BLaER1 treated with 17β-estradiol and CSF1 and Interleukin-3, amounts not matched to agents 10 nM and 100 nM (cell line): ENCODE measurements at regions not wholly inside any gene's neighbourhood (a gene's known extent, or its start where the extent isn't known, plus 50 kb on each side); places are given as distances from the start of the nearest gene placed in this dataset.
A peak's percentile ranks its signal among the peaks of the same experiment; 100 is the strongest.

Experiments
- H3K27ac ChIP-seq, 11 experiments: shearing (Covaris generic); formaldehyde crosslinking; 2 replicates each; pipeline ENCODE4 v1.8.1; 2022
- H3K27me3 ChIP-seq, 11 experiments: shearing (Covaris generic); formaldehyde crosslinking; 2 replicates each; pipeline ENCODE4 v1.8.1; 2022
- H3K36me3 ChIP-seq, 11 experiments: shearing (Covaris generic); formaldehyde crosslinking; 2 replicates each; pipeline ENCODE4 v1.8.1; 2022
- H3K4me1 ChIP-seq, 10 experiments: shearing (Covaris generic); formaldehyde crosslinking; 2 replicates each; pipeline ENCODE4 v1.8.1; 2022
- H3K4me2 ChIP-seq, 11 experiments: shearing (Covaris generic); formaldehyde crosslinking; 2 replicates each; pipeline ENCODE4 v1.8.1; 2022
- H3K4me3 ChIP-seq, 10 experiments: shearing (Covaris generic); formaldehyde crosslinking; 2 replicates each; pipeline ENCODE4 v1.8.1; 2022
- H3K9ac ChIP-seq, 11 experiments: shearing (Covaris generic); formaldehyde crosslinking; 2 replicates each; pipeline ENCODE4 v1.8.1; 2022
- H3K9me3 ChIP-seq, 11 experiments: shearing (Covaris generic); formaldehyde crosslinking; replicated peaks in 1 of 11; 2 replicates each; pipeline ENCODE4 v1.8.1; 2022
- H4K20me1 ChIP-seq, 11 experiments: shearing (Covaris generic); formaldehyde crosslinking; 2 replicates each; pipeline ENCODE4 v1.8.1; 2022
- Cebpa-rat ChIP-seq, 11 experiments: shearing (Covaris generic); IDR thresholded peaks; 2 replicates each; pipeline ENCODE4 v1.8.1; 2022

DNA sequence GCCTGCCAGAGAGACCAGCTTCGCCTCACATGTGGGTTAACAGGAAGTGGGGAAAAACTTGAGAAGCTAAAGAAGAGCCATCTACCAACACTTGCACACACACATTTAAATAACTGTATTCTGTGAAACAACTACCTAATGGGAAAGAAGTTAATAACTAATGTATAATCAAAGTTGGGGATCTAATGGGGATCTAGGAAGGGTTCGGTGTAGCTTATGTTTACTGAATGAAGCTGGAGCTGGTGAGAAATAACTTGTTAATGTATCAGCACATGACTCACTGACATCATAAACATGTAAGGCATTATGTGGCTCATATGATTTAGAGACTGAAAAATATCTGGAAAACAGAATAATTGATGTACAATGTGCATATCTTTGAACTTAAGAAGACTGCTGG is 421.3 kb upstream of the NXPH2 start:
- Histone ChIP-seq H3K4me1 (peaks cover 0 to 8% (median 6%) of the 10 kb centered on the region in 10 experiments; a peak in 9 of 20 replicates), H3K9me3 (no peaks in the 10 kb centered on the region), H3K36me3 (no peaks in the 10 kb centered on the region), H3K27ac (no peak overlapping the region), H3K4me3 (no peak overlapping the region), H3K4me2 (peak overlapping the region in 5 of 11 experiments; percentile 1 to 51 (median 43); a peak in 5 of 22 replicates), H4K20me1 (no peaks in the 10 kb centered on the region), H3K27me3 (no peaks in the 10 kb centered on the region), H3K9ac (no peak overlapping the region)
- TF ChIP-seq Cebpa-rat (IDR thresholded peaks at IDR 0.05): no peak

DNA sequence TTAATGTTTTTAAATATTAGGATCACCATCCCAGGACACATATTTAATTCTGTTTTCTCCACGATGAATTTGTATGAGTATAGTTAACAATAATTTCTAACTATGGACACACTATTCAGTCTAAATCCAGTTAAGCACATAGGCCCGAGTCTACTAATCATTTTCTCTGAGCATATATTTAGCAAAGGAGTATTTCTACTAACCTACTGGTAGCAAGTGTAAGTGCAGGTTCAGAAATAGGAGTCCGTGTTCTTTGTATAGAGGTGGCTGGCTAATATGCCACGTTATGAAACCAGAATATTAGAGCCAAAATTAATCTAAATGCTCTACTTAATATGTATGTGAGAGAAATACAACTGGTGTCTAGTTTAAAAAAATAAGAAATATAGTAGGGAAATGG is 416.6 kb upstream of the NXPH2 start:
- Histone ChIP-seq H3K27ac (no peak overlapping the region), H3K36me3 (no peaks in the 10 kb centered on the region), H3K4me2 (no peak overlapping the region), H3K9ac (no peak overlapping the region), H3K9me3 (no peaks in the 10 kb centered on the region), H3K4me1 (peaks cover 0 to 7% (median 5%) of the 10 kb centered on the region in 10 experiments; a peak in 9 of 20 replicates), H3K27me3 (no peaks in the 10 kb centered on the region), H4K20me1 (no peaks in the 10 kb centered on the region), H3K4me3 (no peak overlapping the region)
- no peak for TF ChIP-seq Cebpa-rat (IDR thresholded peaks at IDR 0.05)

GRCh38 chr2:139194546-139194945 is 414.4 kb upstream of the NXPH2 start:
- no peak overlapping the region for H3K4me3 ChIP-seq
- H3K9me3 ChIP-seq: no peaks in the 10 kb centered on the region
- H4K20me1 ChIP-seq: no peaks in the 10 kb centered on the region
- H3K4me2 ChIP-seq: no peak overlapping the region
- H3K36me3 ChIP-seq: no peaks in the 10 kb centered on the region
- H3K27ac ChIP-seq: no peak overlapping the region
- TF ChIP-seq Cebpa-rat (IDR thresholded peaks at IDR 0.05): no peak
- no peaks in the 10 kb centered on the region for H3K4me1 ChIP-seq
- H3K9ac ChIP-seq: no peak overlapping the region
- no peaks in the 10 kb centered on the region for H3K27me3 ChIP-seq

DNA sequence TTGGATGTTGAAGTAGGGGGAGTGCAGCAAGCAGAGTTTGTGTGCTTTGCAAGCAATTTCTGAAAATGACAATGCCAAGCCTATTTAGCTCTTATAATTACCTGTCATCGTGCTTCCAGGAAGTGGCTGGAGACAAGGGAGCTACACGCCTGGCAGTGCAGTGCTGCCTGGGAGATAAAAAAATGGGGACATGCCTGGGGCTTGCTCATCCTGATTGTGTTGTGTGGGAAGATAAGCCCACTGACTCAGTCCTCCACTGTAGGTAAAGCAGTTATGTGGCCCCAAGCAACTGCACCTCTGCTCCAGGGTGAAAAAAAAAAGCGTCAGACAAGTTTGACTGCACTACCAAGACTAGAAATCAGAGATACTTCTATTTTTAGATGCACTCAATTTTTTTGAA is 396.9 kb upstream of the NXPH2 start:
- Histone ChIP-seq H3K4me3 (no peak overlapping the region), H3K36me3 (no peaks in the 10 kb centered on the region), H3K27ac (no peak overlapping the region), H3K4me1 (no peaks in the 10 kb centered on the region), H4K20me1 (no peaks in the 10 kb centered on the region), H3K4me2 (no peak overlapping the region), H3K9ac (no peak overlapping the region), H3K9me3 (no peaks in the 10 kb centered on the region), H3K27me3 (no peaks in the 10 kb centered on the region)
- TF ChIP-seq Cebpa-rat (IDR thresholded peaks at IDR 0.05): no peak

DNA sequence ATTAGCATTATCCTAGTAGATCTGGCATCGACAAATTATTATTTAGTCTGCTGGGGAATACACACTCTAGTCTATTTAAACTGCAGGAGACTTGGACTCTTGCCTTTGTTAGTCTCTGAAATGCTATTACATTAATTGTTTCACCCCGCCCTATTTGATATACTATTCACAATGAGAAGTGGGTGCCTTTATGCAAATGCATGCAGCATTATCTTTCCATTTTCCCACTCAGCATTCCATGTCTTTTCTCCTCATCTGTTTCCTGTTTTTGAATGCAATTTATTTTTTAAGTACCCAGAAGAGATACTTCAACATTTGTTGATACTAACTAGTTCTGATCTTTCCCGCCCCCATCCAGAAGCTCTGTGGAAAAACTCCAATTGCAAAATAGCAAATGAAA is 395.3 kb upstream of the NXPH2 start:
- no peak overlapping the region for H3K4me3 ChIP-seq
- H3K27ac ChIP-seq: no peak overlapping the region
- H3K36me3 ChIP-seq: no peaks in the 10 kb centered on the region
- no peak for TF ChIP-seq Cebpa-rat (IDR thresholded peaks at IDR 0.05)
- no peaks in the 10 kb centered on the region for H3K27me3 ChIP-seq
- H4K20me1 ChIP-seq: no peaks in the 10 kb centered on the region
- no peaks in the 10 kb centered on the region for H3K4me1 ChIP-seq
- no peak overlapping the region for H3K4me2 ChIP-seq
- H3K9ac ChIP-seq: no peak overlapping the region
- H3K9me3 ChIP-seq: no peaks in the 10 kb centered on the region

GRCh38 chr2:139170406-139170805 is 390.2 kb upstream of the NXPH2 start:
- Histone ChIP-seq H3K27me3 (no peaks in the 10 kb centered on the region), H3K4me2 (no peak overlapping the region), H3K27ac (no peak overlapping the region), H3K4me3 (no peak overlapping the region), H4K20me1 (no peaks in the 10 kb centered on the region), H3K4me1 (no peaks in the 10 kb centered on the region), H3K9me3 (no peaks in the 10 kb centered on the region), H3K36me3 (no peaks in the 10 kb centered on the region), H3K9ac (no peak overlapping the region)
- no peak for TF ChIP-seq Cebpa-rat (IDR thresholded peaks at IDR 0.05)

DNA sequence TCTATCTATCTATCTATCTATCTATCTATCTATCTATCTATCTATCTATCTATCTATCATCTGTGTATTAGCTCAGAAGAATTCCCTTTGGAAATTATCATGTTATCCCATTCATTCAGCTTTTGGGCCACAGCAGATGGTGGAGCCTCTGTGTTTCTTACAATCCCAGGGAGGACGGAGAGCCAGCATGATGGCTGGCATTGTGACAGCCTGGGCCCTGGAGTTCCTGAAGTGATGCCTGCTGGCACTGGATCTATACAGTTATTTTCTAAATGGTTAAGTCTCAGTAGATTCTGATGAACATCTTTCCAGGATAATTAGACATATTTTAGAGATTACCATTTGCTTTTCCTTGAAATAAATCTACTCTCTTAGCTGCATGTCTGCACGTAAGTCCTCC is 385.4 kb upstream of the NXPH2 start:
- H3K9ac ChIP-seq: no peak overlapping the region
- no peak overlapping the region for H3K4me3 ChIP-seq
- TF ChIP-seq Cebpa-rat (IDR thresholded peaks at IDR 0.05): no peak
- H3K9me3 ChIP-seq: no peaks in the 10 kb centered on the region
- H3K4me1 ChIP-seq: peaks cover 0 to 14% (median 9%) of the 10 kb centered on the region in 10 experiments; a peak in 14 of 20 replicates
- H3K27ac ChIP-seq: no peak overlapping the region
- H3K36me3 ChIP-seq: no peaks in the 10 kb centered on the region
- H3K27me3 ChIP-seq: no peaks in the 10 kb centered on the region
- no peaks in the 10 kb centered on the region for H4K20me1 ChIP-seq
- no peak overlapping the region for H3K4me2 ChIP-seq

DNA sequence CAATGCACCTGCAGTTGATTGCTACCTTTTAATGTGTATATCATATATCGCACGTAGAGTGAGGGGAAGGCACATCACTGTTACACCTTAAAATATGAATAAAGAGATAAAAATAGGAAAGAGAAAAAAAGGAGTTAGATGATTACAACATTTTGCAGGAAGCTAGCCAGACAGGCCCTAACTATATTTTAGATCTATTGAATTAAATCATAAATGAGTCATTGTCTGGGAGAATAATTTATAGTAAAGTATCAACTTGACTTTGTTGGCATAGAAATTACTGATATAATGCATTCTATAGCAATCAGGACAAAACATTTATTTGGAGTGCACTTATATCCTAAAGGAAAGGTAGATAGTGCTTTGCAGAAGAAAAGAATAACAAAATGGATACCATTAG is 384.9 kb upstream of the NXPH2 start:
- Histone ChIP-seq H3K4me3 (no peak overlapping the region), H3K36me3 (no peaks in the 10 kb centered on the region), H3K9me3 (no peaks in the 10 kb centered on the region), H3K4me1 (peaks cover 0 to 19% (median 13%) of the 10 kb centered on the region in 10 experiments; a peak in 14 of 20 replicates), H3K4me2 (no peak overlapping the region), H4K20me1 (no peaks in the 10 kb centered on the region), H3K27me3 (no peaks in the 10 kb centered on the region), H3K9ac (no peak overlapping the region), H3K27ac (no peak overlapping the region)
- TF ChIP-seq Cebpa-rat (IDR thresholded peaks at IDR 0.05): no peak

DNA sequence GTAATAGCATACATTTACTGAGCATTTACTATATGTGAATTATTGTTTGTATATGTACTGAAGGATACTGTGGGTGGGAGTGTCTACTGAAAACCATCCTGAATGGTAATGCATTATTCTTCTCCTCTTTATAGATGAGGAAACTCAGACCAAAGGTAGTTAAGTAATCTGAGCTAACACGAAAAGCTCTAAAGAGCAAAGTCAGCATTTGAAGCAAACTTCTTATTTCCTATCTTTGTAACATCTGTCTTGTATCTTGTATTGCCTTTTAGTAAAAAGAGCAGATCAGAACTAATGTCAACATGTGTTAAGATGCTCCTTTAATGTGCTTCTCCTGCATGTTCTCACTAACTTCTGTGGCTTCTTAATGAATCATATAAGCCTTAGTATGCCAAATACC is 382.8 kb upstream of the NXPH2 start:
- H4K20me1 ChIP-seq: no peaks in the 10 kb centered on the region
- H3K36me3 ChIP-seq: no peaks in the 10 kb centered on the region
- peaks cover 0 to 23% (median 13%) of the 10 kb centered on the region in 10 experiments; a peak in 14 of 20 replicates for H3K4me1 ChIP-seq
- no peaks in the 10 kb centered on the region for H3K9me3 ChIP-seq
- H3K27me3 ChIP-seq: no peaks in the 10 kb centered on the region
- H3K4me3 ChIP-seq: no peak overlapping the region
- no peak overlapping the region for H3K9ac ChIP-seq
- no peak for TF ChIP-seq Cebpa-rat (IDR thresholded peaks at IDR 0.05)
- no peak overlapping the region for H3K4me2 ChIP-seq
- H3K27ac ChIP-seq: no peak overlapping the region

DNA sequence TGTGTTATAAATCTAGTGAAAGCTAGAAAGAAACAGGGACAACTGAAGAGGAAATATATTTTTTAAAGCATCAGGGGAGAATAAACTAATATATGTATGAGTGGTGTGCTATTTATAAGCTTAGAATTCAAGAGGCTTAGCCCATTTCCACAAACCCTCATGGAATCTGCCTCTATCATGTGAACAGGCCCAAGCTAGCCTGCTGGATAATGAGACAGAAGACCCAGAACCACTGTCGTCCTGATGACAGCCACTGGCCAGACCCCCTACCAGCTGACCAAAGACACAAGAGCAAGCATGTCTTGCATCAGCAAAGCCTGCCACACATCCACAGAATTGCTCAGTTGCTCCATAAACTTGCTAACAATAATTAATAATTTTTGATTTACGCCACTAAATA is 382.3 kb upstream of the NXPH2 start:
- Histone ChIP-seq H3K9ac (no peak overlapping the region), H3K9me3 (no peaks in the 10 kb centered on the region), H3K4me2 (no peak overlapping the region), H3K27ac (no peak overlapping the region), H3K36me3 (no peaks in the 10 kb centered on the region), H3K27me3 (no peaks in the 10 kb centered on the region), H4K20me1 (no peaks in the 10 kb centered on the region), H3K4me1 (peaks cover 0 to 23% (median 13%) of the 10 kb centered on the region in 10 experiments; a peak in 14 of 20 replicates), H3K4me3 (no peak overlapping the region)
- no peak for TF ChIP-seq Cebpa-rat (IDR thresholded peaks at IDR 0.05)
